HEK293 (cell line): ENCODE measurements at regions not wholly inside any gene's neighbourhood (a gene's known extent, or its start where the extent isn't known, plus 50 kb on each side); places are given as distances from the start of the nearest gene placed in this dataset.
A peak's percentile ranks its signal among the peaks of the same experiment; 100 is the strongest.

ENCODE experiments used
- CTCF ChIA-PET: fragments of 350-600 bp; formaldehyde crosslinking; extraction: SDS; loops from one replicate; lab custom pipeline; 2021; ENCODE audit warnings: antibody characterized with exemption; lab: Yijun Ruan, JAX
- POLR2A ChIA-PET: fragments of 300-600 bp; formaldehyde crosslinking; extraction: SDS; loops from one replicate; lab custom pipeline; 2020; ENCODE audit warnings: antibody characterized with exemption, inconsistent platforms; lab: Yijun Ruan, JAX
- H3K27ac ChIP-seq: fragments of 200-500 bp; sonication (Bioruptor generic); 2 replicates; pipeline ENCODE4 v1.5.1; 2014; ENCODE audit warnings: low read depth, low read length, control low read depth, inconsistent platforms; ENCODE audit errors: extremely low read depth
- H3K36me3 ChIP-seq, 2 experiments: fragments of 200-500 bp in 1 of 2; sonication (Bioruptor generic) in 1 of 2; 1 replicate in 1 of 2; 2 replicates in 1 of 2; pipeline ENCODE4 v1.5.1; 2014 to 2017; ENCODE audit warnings: inconsistent platforms in 2 of 2, low read length in 2 of 2; ENCODE audit not compliant: control insufficient read depth in 2 of 2, insufficient read depth in 1 of 2
- H3K4me1 ChIP-seq: fragments of 200-500 bp; sonication (Bioruptor generic); 2 replicates; pipeline ENCODE4 v1.5.1; 2014; ENCODE audit warnings: mild to moderate bottlenecking, low read length, inconsistent platforms; ENCODE audit not compliant: control insufficient read depth, insufficient read depth
- H3K4me3 ChIP-seq: 2 replicates; pipeline ENCODE4 v1.5.1; 2011; ENCODE audit warnings: low read depth, mild to moderate bottlenecking, control low read depth, low read length, moderate library complexity
- H3K9me3 ChIP-seq: fragments of 200-500 bp; sonication (Bioruptor generic); 2 replicates; pipeline ENCODE4 v1.5.1; 2014; ENCODE audit warnings: low read depth, low read length, inconsistent platforms; ENCODE audit not compliant: control insufficient read depth, insufficient read depth
- CTCF ChIP-seq: fragments of 450-650 bp; formaldehyde crosslinking; IDR thresholded peaks from 2 replicates; pipeline ENCODE4 v1.5.1; 2016; ENCODE audit warnings: missing biosample characterization, missing genetic modification characterization
- GLIS2 ChIP-seq: fragments of 450-650 bp; formaldehyde crosslinking; IDR thresholded peaks from 2 replicates; pipeline ENCODE4 v1.5.1; 2016; ENCODE audit warnings: missing biosample characterization, missing genetic modification characterization
- KLF7 ChIP-seq: fragments of 450-650 bp; formaldehyde crosslinking; IDR thresholded peaks from 2 replicates; pipeline ENCODE4 v1.5.1; 2016; ENCODE audit warnings: missing biosample characterization, missing genetic modification characterization, borderline replicate concordance
- PRDM1 ChIP-seq: fragments of 450-650 bp; formaldehyde crosslinking; IDR thresholded peaks from 2 replicates; pipeline ENCODE4; 2016; ENCODE audit warnings: missing biosample characterization, missing genetic modification characterization
- TRIM28 ChIP-seq: IDR thresholded peaks from 2 replicates; pipeline ENCODE4 v1.6.1; 2011; ENCODE audit warnings: low read length, control low read depth, borderline replicate concordance
- ZBTB6 ChIP-seq: fragments of 450-650 bp; formaldehyde crosslinking; IDR thresholded peaks from 2 replicates; pipeline ENCODE4 v1.5.1; 2017; ENCODE audit warnings: missing biosample characterization, missing genetic modification characterization
- ZNF10 ChIP-seq: fragments of 450-650 bp; formaldehyde crosslinking; IDR thresholded peaks from 2 replicates; pipeline ENCODE4 v1.5.1; 2017; ENCODE audit warnings: missing biosample characterization, missing genetic modification characterization
- ZNF121 ChIP-seq: fragments of 450-650 bp; formaldehyde crosslinking; IDR thresholded peaks from 2 replicates; pipeline ENCODE4 v1.5.1; 2016; ENCODE audit warnings: missing biosample characterization, missing genetic modification characterization
- ZNF146 ChIP-seq: fragments of 450-650 bp; formaldehyde crosslinking; IDR thresholded peaks from 2 replicates; pipeline ENCODE4 v1.5.1; 2016; ENCODE audit warnings: missing biosample characterization, missing genetic modification characterization
- ZNF214 ChIP-seq: fragments of 450-650 bp; formaldehyde crosslinking; IDR thresholded peaks from 2 replicates; pipeline ENCODE4 v1.5.1; 2017; ENCODE audit warnings: missing biosample characterization, mild to moderate bottlenecking, missing genetic modification characterization, borderline replicate concordance
- ZNF341 ChIP-seq: fragments of 450-650 bp; formaldehyde crosslinking; IDR thresholded peaks from 2 replicates; pipeline ENCODE4; 2016; ENCODE audit warnings: low read depth, missing biosample characterization, missing genetic modification characterization
- ZNF449 ChIP-seq: fragments of 450-650 bp; formaldehyde crosslinking; IDR thresholded peaks from 2 replicates; pipeline ENCODE4 v1.5.1; 2017; ENCODE audit warnings: missing biosample characterization, mild to moderate bottlenecking, missing genetic modification characterization, moderate library complexity
- ZNF473 ChIP-seq: fragments of 450-650 bp; formaldehyde crosslinking; IDR thresholded peaks from 2 replicates; pipeline ENCODE4 v1.5.1; 2017; ENCODE audit warnings: missing biosample characterization, missing genetic modification characterization
- ZNF521 ChIP-seq: fragments of 450-650 bp; formaldehyde crosslinking; IDR thresholded peaks from 2 replicates; pipeline ENCODE4 v1.5.1; 2017; ENCODE audit warnings: missing biosample characterization, mild to moderate bottlenecking, missing genetic modification characterization
- ZNF544 ChIP-seq: fragments of 450-650 bp; formaldehyde crosslinking; IDR thresholded peaks from 2 replicates; pipeline ENCODE4 v1.5.0; 2017; ENCODE audit warnings: missing biosample characterization, missing genetic modification characterization
- ZNF747 ChIP-seq: fragments of 450-650 bp; formaldehyde crosslinking; IDR thresholded peaks from 2 replicates; pipeline ENCODE4 v1.5.1; 2016; ENCODE audit warnings: missing biosample characterization, missing genetic modification characterization
- TF ChIP-seq, protein P1 (sequence below): fragments of 450-650 bp; formaldehyde crosslinking; IDR thresholded peaks from 2 replicates; pipeline ENCODE4 v1.5.1; 2017; ENCODE audit warnings: missing biosample characterization, missing genetic modification characterization
- TF ChIP-seq, protein P2 (sequence below): fragments of 450-650 bp; formaldehyde crosslinking; IDR thresholded peaks from 2 replicates; pipeline ENCODE4 v1.5.1; 2016; ENCODE audit warnings: missing biosample characterization, missing genetic modification characterization

DNA sequence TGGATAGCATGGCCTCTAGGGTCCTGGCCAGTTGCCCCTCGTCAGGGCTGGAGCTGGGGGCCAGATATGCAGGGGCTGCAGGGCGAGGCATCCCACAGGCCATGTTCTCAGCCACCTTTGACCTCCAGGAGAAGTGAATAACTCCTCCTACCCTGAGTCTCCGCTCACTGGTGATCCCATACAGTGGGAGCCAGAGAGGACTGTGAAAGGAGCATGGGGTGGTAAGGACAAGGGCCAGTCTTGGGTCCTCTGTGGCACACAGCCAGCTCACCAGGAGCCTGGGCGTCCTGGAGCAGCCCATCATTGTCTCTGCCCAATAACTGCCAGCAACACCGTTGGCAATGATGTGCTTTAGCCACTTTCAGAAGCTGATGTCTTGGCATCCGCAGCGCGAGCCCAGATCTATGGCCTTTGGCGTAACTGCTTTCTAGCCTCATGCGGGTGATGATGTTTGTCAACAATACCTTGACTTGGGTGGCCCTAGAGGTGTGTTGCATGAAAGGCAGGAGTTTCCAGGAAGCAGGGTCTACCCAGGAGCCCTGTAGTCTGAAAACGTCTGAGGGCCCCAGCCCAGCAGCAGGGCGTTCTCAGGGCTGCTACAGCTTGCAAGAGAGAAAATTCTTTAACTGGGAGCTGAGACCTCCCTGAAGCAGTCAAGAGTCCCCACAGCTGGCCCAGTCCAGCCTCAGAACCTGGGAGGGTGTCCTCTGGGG lies 61.1 kb upstream of the IQSEC1 start:
- H3K4me1 ChIP-seq, result no peaks in the 10 kb centered on the region
- CTCF ChIA-PET, result no interaction called here
- POLR2A ChIA-PET, result no interaction called here

GRCh38 chr3:13133471-13133981 lies 60.3 kb upstream of the IQSEC1 start:
- POLR2A ChIA-PET, result no interaction called here
- CTCF ChIA-PET, result no interaction called here
- Histone ChIP-seq H3K36me3 (no peaks in the 10 kb centered on the region), H3K4me3 (no peak overlapping the region), H3K27ac (no peak overlapping the region), H3K9me3 (no peaks in the 10 kb centered on the region), H3K4me1 (no peaks in the 10 kb centered on the region)
- TF ChIP-seq ZNF449 (peak; percentile 80), GLIS2 (tag by site-specific recombination) (no peak)

More for the DNA sequence above, 61.1 kb upstream of the IQSEC1 start:
- no peaks in the 10 kb centered on the region for H3K9me3 ChIP-seq
- TF ChIP-seq ZNF449 (no peak), ZNF544 (tag by site-specific recombination) (no peak), ZNF473 (tag by site-specific recombination) (no peak), ZNF521 (tag by site-specific recombination) (no peak), ZNF146 (no peak), ZNF121 (tag by site-specific recombination) (no peak), GLIS2 (tag by site-specific recombination) (no peak), PRDM1 (tag by site-specific recombination) (no peak)
- TF ChIP-seq, protein P1, sequence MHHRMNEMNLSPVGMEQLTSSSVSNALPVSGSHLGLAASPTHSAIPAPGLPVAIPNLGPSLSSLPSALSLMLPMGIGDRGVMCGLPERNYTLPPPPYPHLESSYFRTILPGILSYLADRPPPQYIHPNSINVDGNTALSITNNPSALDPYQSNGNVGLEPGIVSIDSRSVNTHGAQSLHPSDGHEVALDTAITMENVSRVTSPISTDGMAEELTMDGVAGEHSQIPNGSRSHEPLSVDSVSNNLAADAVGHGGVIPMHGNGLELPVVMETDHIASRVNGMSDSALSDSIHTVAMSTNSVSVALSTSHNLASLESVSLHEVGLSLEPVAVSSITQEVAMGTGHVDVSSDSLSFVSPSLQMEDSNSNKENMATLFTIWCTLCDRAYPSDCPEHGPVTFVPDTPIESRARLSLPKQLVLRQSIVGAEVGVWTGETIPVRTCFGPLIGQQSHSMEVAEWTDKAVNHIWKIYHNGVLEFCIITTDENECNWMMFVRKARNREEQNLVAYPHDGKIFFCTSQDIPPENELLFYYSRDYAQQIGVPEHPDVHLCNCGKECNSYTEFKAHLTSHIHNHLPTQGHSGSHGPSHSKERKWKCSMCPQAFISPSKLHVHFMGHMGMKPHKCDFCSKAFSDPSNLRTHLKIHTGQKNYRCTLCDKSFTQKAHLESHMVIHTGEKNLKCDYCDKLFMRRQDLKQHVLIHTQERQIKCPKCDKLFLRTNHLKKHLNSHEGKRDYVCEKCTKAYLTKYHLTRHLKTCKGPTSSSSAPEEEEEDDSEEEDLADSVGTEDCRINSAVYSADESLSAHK, result no peak
- TF ChIP-seq, all 188 proteins: peak for 0
- no peaks in the 10 kb centered on the region for H3K36me3 ChIP-seq
- H3K4me3 ChIP-seq, result no peak overlapping the region
- no peak overlapping the region for H3K27ac ChIP-seq

DNA sequence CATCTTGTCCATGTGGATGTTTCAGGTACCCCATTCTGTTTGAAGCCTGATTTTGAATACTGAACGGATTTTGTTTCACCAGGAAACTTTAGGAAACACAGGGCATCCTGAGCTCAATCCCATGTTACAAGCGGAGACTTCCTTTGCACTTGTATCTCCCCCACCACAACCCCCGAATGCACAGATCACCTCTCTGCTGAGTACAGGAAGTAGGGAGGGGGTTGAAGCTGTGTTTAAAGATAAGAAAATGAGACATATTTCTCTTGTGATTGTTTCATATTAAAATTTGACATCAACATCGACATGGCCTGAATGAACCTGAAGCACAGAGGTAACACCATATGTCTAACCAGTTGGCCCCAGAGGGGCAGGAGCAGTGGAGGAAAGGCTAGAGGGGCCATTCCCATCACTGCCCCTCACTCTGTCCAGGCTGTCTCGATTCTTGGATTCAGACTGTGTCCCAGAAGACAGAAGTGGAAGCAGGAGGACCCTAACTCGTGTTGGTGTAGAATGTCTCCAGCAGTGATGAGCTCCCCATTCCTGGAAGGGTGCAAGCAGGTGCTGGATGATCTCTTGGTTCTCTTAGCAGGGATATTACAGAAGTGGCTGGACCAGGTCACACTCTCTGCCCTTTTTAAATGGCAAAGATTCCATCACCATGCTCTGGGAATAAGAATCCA lies 59.6 kb upstream of the IQSEC1 start:
- Histone ChIP-seq H3K27ac (no peak overlapping the region), H3K36me3 (no peaks in the 10 kb centered on the region), H3K4me1 (no peaks in the 10 kb centered on the region), H3K4me3 (no peak overlapping the region), H3K9me3 (no peaks in the 10 kb centered on the region)
- ChIA-PET POLR2A (no interaction called here), CTCF (no interaction called here)
- TF ChIP-seq ZNF747 (tag by site-specific recombination) (no peak), ZBTB6 (tag by site-specific recombination) (no peak), CTCF (no peak), ZNF341 (tag by site-specific recombination) (no peak), ZNF10 (tag by site-specific recombination) (no peak), ZNF214 (tag by site-specific recombination) (no peak), KLF7 (tag by site-specific recombination) (no peak), TRIM28 (no peak)
- TF ChIP-seq, protein P2, sequence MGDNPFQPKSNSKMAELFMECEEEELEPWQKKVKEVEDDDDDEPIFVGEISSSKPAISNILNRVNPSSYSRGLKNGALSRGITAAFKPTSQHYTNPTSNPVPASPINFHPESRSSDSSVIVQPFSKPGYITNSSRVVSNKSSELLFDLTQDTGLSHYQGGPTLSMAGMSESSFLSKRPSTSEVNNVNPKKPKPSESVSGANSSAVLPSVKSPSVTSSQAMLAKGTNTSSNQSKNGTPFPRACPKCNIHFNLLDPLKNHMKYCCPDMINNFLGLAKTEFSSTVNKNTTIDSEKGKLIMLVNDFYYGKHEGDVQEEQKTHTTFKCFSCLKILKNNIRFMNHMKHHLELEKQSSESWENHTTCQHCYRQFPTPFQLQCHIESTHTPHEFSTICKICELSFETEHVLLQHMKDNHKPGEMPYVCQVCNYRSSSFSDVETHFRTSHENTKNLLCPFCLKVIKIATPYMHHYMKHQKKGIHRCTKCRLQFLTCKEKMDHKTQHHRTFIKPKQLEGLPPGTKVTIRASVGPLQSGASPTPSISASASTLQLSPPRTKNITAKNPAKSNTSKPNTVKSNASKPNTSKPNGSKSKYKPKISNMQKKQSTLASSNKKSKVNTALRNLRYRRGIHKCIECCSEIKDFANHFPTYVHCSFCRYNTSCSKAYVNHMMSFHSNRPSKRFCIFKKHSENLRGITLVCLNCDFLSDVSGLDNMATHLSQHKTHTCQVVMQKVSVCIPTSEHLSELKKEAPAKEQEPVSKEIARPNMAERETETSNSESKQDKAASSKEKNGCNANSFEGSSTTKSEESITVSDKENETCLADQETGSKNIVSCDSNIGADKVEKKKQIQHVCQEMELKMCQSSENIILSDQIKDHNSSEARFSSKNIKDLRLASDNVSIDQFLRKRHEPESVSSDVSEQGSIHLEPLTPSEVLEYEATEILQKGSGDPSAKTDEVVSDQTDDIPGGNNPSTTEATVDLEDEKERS (tag by site-specific recombination), result no peak
